ENCODE measurements at regions not wholly inside any gene's neighbourhood (a gene's known extent, or its start where the extent isn't known, plus 50 kb on each side); places are given as distances from the start of the nearest gene placed in this dataset.

GRCh38 chr4:107166181-107166580 is 130.1 kb upstream of the DKK2 start:
- TF ChIP-seq, protein P1, sequence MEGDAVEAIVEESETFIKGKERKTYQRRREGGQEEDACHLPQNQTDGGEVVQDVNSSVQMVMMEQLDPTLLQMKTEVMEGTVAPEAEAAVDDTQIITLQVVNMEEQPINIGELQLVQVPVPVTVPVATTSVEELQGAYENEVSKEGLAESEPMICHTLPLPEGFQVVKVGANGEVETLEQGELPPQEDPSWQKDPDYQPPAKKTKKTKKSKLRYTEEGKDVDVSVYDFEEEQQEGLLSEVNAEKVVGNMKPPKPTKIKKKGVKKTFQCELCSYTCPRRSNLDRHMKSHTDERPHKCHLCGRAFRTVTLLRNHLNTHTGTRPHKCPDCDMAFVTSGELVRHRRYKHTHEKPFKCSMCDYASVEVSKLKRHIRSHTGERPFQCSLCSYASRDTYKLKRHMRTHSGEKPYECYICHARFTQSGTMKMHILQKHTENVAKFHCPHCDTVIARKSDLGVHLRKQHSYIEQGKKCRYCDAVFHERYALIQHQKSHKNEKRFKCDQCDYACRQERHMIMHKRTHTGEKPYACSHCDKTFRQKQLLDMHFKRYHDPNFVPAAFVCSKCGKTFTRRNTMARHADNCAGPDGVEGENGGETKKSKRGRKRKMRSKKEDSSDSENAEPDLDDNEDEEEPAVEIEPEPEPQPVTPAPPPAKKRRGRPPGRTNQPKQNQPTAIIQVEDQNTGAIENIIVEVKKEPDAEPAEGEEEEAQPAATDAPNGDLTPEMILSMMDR (IDR thresholded peaks at IDR 0.05; ENCODE audit: borderline replicate concordance, extremely low read depth, low read length, poor library complexity, severe bottlenecking): no peak
- no peak for TF ChIP-seq EZH2 (IDR thresholded peaks at IDR 0.05; ENCODE audit: borderline replicate concordance, low read depth, low read length, severe bottlenecking)
